NCI-H2196 (cell line): ENCODE measurements at regions not wholly inside any gene's neighbourhood (a gene's known extent, or its start where the extent isn't known, plus 50 kb on each side); places are given as distances from the start of the nearest gene placed in this dataset.
A peak's percentile ranks its signal among the peaks of the same experiment; 100 is the strongest.

Experiments used
- DNase-seq: peaks from one replicate; lab custom pipeline; 2025; ENCODE audit not compliant: unreplicated experiment; lab: John Stamatoyannopoulos, UW

DNA sequence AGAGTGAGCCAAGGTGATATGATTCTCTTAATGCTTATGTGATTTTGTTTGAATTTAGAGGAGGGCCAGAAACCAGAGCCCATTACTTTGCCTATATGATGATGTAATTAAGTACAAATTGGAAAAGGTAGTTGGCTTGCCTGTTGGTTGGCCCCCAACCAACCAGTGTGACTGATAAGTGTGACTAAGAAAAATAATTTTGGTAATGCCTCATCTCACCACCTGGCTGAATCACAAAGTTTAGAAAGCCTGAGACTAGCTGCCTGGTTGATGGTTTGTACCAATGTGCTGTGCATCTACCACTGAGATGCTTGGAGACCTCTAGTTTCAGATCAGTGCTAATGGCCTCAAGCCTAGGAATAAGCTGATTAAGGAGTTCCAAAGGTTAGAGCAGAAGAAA is 338.7 kb downstream of the CDH2 start:
- DNase-seq, result no peak

DNA sequence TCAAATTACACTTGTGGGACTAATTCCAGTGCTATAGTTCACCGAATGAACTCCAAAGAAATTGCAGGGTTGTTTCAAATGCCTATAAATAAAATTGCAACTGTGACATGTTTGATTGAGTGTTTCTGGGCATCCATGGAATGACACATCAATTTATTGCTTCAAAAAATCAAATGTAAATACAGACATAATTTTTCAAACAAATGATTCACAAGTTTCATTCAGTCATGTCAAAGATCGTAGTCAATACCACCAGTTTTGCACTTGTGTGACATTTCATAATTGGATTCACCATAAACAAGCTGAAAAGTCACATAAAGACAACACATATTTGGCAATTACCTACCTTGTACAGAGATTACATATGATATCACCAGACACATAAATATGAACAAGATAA is 350.8 kb downstream of the CDH2 start:
- DNase-seq, result no peak

DNA sequence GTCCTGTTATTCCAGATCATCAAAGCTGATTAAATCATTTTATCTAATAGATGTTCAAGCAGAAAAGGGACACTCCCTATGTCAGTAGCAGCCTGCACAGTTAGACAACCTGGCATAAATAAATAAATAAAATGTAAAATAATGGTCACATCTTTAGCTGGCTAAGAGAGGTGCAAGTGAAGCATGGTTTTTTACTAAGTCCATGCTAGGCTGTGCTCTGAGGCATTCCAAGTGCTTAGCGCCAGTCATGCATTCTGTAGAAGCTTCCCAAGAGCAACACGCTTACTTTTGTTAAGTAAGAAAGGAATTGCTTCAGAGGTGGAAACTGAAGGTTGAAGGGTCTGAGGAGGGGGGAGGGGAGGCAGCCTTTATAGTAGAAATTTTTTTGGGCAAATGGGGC is 351.2 kb downstream of the CDH2 start:
- no peak for DNase-seq

DNA sequence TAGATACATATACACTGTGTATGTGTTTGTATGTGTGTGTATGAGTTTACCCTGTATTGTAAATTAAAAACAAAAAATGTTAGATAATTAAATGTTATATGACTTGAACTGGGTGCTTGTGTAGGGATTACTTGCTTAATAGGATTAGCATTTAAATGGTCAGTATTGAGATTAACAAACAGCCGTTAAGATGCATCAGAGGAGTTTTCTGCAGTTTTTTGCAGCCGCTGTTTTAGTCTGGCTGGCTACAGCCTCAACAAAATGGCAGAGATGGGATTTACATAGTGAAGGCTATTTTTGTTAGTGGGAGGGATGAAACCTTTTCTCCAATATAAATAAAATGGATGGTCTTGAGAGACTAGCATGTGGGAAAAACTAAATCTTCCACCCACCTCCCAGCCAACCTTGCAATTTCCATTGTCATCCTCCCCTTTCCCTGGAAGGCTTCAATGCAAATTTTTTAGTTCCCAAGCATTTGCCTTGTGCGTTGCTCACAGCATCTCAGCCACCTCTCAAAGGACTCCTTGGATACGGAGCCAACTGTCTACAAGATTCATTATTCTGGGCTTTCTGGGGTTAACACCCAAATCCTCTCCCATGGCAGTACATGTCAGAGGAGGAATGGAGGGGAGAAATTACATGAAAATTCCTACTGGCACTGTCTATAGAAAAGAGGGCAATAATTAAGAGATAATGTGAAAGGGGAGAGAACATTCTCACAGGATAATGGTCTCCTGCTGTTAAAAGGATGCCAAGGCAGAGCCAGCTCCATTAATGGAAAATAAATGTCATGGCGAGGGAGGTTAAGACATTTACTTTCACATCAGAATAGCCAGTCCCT is 351.9 kb downstream of the CDH2 start:
- DNase-seq, result no peak

DNA sequence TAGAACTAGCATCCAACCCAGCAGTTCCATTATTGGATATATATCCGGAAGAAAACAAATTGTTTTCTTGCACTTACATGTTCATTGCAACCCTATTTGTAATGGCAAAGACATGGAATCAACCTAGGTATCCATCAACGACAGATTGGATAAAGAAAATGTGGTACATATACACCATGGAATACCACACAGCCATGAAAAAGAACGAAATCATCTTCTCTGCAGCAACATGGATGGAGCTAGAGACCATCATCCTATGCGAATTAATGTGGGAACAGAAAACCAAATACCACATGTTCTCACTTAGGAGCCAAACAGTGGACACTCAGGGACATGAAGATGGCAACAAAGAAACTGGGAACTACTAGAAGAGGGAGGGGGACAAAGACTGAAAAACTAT is 352.7 kb downstream of the CDH2 start:
- DNase-seq, result no peak

DNA sequence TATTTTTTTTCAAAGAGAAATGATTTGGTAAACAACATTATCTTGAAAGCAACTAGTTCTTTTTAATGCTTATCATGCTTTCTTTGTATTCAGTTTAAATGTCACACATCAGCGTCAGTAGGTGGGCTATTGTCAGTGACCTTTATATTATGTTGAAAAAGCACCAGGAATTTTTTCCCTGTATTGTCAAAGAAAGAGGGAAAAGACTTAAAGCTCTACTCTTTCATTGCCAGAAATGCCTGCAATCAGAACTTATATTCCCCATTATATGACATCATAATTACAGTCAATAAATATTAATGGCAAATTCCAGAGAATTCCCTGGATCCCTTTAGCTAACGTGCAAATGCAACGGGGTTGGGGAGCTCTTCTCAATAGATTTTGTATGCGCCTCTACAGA is 353.9 kb downstream of the CDH2 start:
- DNase-seq, result no peak

DNA sequence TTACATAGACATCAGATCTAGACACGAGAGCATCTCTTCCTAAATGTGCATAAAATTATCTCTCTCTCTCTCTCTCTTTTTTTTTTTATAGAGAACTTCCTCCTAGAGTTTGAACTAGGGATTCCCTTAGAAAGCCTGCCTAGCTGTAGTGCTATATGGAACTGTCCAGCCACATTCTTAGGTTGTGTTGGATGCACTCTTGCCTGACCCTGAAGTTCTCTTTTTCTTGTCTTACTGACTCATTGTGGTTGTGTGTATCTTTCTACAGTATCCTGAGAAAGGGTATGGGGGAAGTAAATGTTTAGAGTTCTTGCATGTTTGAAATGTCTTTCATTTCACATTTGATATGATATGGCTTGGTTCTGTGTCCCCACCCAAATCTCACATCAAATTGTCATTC is 368.2 kb downstream of the CDH2 start:
- DNase-seq, result no peak

DNA sequence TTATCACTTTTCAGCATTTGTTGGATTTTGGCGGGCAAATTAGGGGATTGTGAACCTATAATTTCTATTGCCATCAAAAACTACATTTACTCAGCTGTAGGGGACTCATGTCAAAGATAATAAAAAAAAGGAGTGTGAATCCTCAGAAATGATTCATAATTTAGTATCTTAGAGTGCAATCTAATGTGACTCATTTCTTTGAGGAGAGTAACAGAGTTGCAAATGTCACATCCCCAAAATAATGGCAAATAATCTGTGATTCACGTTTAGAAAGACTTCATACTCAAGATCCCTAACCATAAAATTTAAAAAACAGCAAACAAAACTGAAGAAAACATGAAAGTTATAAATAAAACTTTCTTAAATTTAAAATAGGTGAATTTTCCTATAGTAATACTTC is 373.0 kb downstream of the CDH2 start:
- no peak for DNase-seq

DNA sequence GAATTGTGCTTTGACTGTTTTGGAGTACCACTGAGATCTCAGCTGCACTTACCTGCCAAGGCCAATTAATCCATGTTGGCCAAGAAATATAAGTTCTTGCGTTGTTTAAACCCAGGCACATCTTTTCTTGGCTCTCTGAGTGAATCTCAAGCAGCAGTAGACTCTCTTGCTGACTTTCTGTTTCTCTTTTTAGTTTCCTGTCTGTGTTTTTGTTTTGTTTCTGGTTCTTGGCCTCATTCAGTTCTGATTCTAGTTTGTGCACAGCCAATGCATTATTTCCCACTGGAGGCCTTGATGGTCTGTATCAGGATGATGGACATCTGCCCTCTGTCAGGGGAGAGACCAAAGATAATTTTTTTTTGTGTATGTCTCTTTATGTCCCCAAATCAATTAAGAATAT is 379.4 kb downstream of the CDH2 start:
- DNase-seq, result no peak

DNA sequence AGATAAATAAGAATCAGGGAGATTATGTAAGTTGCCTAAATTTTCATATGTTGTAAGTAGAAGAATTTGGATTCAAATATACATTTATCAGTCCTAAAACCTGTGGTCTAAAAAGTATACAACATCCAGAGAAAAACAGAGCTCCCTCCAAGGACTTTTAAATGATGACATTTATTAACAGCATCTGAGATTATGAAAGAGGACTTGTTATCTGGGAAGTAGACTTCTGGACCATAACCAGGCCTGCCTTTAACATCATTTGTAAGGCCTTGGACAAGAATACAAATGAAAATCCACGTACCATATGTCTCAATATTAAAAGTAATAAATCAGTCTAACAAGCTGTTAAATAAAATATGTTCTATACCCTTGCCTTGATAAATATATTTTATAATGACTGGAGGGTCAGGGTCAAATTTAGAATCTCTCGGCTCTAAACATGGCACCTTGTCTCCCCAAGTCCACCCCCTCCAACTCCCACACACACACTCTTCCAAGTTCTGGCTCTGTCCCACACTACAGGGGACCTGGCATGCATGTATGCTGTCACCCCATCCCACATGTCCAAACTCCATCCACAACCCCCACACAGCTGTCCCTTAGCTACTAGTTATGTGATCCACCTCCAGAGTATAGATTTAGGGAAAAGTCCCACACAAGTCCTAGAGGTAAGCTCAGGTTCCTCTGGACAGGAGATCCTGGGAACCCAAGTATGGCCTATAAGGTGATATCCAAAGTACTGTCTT is 382.6 kb downstream of the CDH2 start:
- no peak for DNase-seq

DNA sequence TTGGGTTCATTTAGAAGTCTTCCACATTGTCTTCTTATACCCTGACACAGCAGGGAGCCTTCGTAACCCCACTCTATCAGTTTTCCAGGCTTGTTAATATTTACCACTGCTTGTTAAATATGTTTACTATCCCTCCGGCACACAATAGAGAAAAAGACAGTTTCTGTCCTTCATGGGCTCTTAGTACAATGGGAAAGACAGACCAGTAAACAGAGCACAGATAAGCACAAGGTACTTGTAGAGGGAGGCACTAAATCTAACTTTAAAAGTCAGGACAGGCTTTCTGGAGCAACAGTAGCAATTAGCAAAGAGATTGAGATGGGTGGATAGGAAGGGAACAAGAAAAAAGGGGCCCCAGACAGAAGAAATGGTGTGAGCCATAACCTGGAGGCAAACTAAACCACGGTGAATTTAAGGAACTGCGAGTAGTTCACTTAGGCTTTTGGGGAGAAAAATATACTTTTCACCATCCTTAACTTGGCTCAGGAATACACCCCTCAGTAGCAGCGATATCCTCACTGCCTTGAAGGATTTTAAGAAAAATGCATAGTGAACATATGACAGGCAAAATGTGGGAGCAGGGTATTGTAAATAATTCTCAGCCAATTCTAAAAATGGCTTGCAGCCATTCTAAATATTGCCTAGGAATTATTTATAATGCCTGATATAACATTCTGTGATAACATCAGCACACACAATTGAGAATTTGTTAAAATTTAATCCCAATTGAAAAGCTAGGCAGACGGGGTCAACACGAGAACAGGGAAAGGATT is 383.7 kb downstream of the CDH2 start:
- DNase-seq, result no peak

DNA sequence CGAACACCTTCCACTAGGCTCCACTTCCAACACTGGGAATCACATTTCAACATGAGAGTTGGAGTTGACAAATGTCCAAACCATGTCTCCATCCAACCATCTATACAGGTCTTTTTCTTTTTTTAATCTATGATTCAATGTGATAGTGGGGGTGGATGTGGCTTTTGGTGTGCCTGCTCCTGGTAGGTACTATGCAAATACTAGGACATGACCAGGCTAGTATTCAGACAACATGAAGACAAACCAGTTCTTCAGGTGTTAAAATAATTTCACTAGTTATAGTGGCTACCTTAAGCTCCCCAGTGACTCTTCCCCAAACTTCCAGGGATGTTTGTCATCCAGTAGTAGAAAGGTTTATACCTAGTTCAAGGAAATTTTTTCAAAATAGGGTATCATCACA is 387.5 kb downstream of the CDH2 start:
- DNase-seq, result peak; percentile 61

DNA sequence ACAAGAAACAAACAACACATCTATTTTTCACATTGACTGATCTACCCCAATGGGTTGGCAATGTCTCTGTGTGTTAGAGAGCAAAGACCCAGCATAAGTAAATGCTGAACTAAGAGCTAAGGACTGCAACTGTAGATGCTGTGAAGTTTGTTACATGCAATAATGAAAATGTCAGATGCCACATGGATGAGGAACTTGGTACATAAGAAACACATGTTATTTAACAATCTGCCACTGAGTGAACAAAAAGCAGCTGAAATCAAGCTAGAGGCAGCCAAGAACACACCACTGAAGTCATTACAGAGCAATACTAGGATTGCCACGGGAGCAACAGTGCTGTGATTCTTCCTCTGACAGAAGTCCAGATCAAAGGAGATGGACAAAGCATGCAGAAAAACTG is 389.4 kb downstream of the CDH2 start:
- DNase-seq, result no peak

DNA sequence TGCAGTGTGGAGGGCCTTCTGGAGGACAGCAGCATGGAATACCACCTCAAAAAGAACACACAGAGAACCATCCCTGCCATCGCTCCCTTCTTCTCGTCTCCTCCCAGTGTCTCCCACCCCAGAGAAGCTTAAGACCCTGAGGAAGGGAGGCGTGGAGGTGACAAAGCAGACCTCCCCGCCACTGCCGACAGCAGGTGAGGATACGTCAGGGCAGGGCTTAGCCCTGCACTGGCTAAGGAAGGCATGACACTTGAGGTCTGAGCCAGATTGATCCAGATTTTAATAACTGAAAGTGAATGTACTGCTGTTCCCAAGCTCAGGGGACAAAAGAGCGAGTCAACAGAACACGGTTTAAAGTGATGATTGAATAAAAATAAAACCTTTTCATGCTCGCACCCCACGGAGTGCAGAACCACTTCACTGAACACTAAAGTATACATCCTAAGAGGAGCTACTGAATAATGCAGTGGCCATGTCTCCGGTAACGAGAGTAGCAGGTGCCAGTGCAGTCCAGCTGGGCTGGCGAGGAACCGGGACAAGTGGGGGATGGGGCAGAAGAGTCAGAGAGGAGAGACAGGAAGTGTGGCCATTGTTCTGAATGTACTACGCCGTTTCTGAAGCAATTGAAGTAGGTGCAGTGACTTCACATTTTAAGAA is 391.0 kb downstream of the CDH2 start:
- peak; percentile 96 for DNase-seq

DNA sequence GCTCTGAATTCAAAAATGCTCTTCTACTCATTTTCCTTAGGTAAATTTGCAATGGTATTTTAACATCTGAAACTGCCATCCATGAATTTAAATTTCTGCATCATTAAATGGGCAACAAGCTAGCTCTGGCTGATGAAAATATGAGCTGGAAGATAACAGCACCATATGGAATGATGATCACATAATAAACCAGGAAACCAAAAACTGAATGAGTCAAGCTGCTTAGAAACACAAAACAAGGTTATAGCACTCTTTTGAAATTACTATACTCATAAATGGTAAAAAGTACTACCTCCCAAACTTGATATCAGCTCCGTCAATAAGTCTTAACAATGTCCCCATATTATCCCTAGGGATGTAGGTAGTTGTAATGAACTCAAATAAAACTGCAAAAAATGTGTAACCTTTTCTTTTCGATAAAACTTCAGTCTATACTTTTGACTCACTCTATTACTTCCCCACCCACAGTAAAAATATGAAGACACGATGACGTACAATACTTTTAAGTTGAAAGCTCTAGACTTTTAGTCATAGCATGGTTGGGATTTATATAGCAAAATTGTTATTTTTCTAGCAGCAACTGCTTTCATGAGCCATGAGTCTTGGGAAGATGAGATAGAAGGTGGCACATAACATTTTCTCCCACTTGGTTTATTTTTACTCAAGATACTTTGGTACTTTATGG is 396.7 kb downstream of the CDH2 start:
- DNase-seq, result no peak

DNA sequence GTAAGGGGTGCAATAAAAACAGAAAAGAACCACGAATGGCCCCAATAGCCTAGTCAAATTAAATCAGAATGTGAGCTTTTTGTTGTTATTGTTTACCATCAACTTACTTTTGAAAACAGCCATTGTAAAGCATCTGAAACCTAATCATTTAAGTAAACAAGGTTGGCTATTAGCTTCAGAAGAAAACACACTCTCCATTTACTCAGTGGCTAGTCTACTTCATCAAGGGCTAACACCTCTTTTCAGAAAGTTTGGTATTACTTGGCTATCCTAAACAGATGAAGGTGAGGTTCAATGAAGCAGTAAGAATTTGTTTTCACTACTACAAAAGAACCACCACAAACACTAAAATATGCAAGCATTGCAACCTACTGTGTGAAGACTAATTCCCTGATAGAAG is 398.0 kb downstream of the CDH2 start:
- no peak for DNase-seq

DNA sequence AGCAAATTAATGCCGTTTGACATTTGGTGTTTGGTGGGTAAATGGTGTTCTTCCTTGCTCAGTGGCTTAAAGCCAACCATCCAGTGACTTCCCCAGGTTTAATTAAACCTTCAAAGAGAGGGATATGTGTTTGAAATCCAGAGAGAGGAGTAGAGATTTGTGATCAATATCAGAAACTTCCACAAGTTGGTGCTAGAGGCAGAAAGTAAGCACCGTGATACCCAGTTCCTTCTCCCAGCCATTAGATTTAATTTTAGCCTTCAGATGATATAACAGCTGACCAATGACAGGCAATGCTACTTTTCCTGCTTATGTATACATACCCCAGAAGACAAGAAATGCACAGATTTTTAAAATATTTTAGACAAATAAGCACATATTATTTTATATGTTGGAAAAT is 398.5 kb downstream of the CDH2 start:
- DNase-seq, result no peak

DNA sequence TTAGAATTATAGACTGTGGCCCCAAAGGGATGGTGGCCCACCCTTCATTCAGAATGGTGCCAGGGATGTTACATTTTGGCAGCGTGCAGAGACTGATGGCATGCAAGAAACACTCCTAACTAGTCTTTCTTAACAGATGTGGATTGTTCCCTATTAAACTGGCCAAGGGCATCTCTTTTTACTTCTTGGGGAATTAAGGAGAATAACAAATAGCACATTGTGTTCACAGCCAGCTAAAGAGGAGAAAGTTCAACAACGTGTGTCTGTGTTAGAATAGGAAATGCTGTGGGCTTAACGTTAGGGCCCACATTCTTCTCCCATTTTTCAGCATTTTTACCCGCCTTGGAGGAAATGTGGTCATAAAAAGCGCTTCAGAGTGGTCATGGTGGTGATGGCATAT is 404.8 kb downstream of the CDH2 start:
- no peak for DNase-seq

DNA sequence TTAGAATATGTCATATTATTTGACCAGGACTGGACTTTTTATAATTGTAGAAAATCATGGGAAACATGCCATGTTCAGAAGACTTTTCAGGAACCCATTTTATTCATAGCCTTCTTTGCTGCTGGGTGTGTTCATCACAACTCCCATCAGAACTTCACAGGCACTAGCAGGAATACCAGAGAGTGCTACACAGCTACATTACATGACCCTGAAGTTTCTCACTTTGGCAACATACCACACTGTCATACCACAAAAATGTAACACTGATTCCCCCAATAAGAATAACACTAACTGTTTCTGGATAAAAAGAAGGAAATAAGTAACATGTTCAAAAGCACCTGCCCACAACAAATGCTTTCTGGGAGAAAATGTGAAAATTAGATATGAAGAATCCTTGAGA is 405.4 kb downstream of the CDH2 start:
- no peak for DNase-seq

DNA sequence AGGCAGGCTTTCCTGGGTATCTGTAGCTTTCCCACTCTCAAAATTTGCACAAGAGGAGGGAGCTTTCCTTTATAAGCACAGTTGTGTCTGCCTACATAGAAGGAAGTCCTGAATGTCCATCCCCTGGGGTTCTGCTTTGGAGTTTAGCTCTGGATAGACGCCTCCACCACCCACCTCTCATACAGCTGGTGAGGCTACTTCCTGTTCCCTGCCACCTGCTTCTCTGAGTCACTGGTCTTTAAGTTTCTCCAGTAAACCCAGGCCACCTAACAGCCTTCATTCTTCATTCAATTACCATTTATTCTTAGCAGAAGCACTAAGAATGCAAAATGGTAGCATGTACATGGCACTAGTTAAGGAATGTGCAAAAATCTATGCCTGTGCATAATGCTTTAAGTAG is 407.8 kb downstream of the CDH2 start:
- no peak for DNase-seq

DNA sequence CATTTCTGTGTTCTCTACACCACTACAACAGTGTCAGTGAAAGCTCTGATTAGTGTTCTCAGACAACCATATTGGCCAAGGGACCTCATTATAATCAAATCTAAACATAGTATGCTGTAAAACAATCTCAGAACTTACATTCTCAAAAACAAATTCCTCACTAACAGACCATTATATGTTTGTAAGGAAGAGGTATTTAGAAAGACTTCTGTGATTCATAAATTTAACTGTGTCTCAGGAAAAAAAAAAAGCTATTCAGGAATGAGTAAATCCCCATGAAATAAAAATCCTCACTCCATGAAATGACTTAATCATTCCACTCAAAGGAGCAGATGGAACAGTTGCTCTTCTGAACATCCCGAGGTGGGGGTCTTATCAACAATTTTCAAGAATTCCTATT is 413.0 kb downstream of the CDH2 start:
- no peak for DNase-seq
